ENCODE measurements at regions not wholly inside any gene's neighbourhood (a gene's known extent, or its start where the extent isn't known, plus 50 kb on each side); places are given as distances from the start of the nearest gene placed in this dataset.
"Not testable (repeated sequence)": the region's sequence is repeated elsewhere in the genome, so short reads cannot be mapped to it uniquely, and the experiment has no call there.

GRCh38 chr2:56515399-56515798 lies 331.6 kb downstream of the CCDC85A start:
- DNase-seq: no peak

GRCh38 chr2:56519806-56520205 lies 336.0 kb downstream of the CCDC85A start:
- DNase-seq: no peak

- peak; percentile 20 for DNase-seq
Observed at GRCh38 chr2:56522605-56523089, 338.9 kb downstream of the CCDC85A start.

- DNase-seq: no peak
Observed at GRCh38 chr2:56523816-56524215, 340.0 kb downstream of the CCDC85A start.

- DNase-seq: no peak
Observed at GRCh38 chr2:56531668-56532420, 348.1 kb downstream of the CCDC85A start.

GRCh38 chr2:56534321-56534720 lies 350.5 kb downstream of the CCDC85A start:
- DNase-seq: no peak

GRCh38 chr2:56537756-56538155 lies 354.0 kb downstream of the CCDC85A start:
- DNase-seq: no peak

- DNase-seq: no peak
Observed at GRCh38 chr2:56539618-56540017, 355.8 kb downstream of the CCDC85A start.

- DNase-seq: no peak
Observed at GRCh38 chr2:56540467-56540866, 356.7 kb downstream of the CCDC85A start.

GRCh38 chr2:56540916-56541315 lies 357.1 kb downstream of the CCDC85A start:
- no peak for DNase-seq

- DNase-seq: no peak
Observed at GRCh38 chr2:56542213-56542612, 358.4 kb downstream of the CCDC85A start.

GRCh38 chr2:56565143-56565542 lies 381.4 kb downstream of the CCDC85A start:
- no peak for DNase-seq

GRCh38 chr2:56571074-56571473 lies 387.3 kb downstream of the CCDC85A start:
- no peak for DNase-seq

- no peak for DNase-seq
Observed at GRCh38 chr2:56576001-56576400, 392.2 kb downstream of the CCDC85A start.

GRCh38 chr2:56580242-56580641 lies 396.5 kb downstream of the CCDC85A start:
- DNase-seq: no peak

- DNase-seq: no peak
Observed at GRCh38 chr2:56582570-56582969, 398.8 kb downstream of the CCDC85A start.

GRCh38 chr2:56583796-56584315 lies 400.1 kb downstream of the CCDC85A start:
- no peak for DNase-seq

- no peak for DNase-seq
Observed at GRCh38 chr2:56587456-56587855, 403.7 kb downstream of the CCDC85A start.

- no peak for DNase-seq
Observed at GRCh38 chr2:56589194-56589593, 405.4 kb downstream of the CCDC85A start.

- no peak for DNase-seq
Observed at GRCh38 chr2:56589835-56590234, 406.0 kb downstream of the CCDC85A start.

- no peak for DNase-seq
Observed at GRCh38 chr2:56590611-56591010, 406.8 kb downstream of the CCDC85A start.

GRCh38 chr2:56606086-56606485 lies 422.3 kb downstream of the CCDC85A start:
- not testable (repeated sequence) for DNase-seq

GRCh38 chr2:56613254-56613653 lies 429.5 kb downstream of the CCDC85A start:
- no peak for DNase-seq

GRCh38 chr2:56613920-56614319 lies 430.1 kb downstream of the CCDC85A start:
- no peak for DNase-seq

- DNase-seq: no peak
Observed at GRCh38 chr2:56615760-56616159, 432.0 kb downstream of the CCDC85A start.

All from NCI-H1436 treated with DMSO at 0.1 percent for 48 hours (cell line).